OCI-LY3 (cell line): ENCODE measurements at regions not wholly inside any gene's neighbourhood (a gene's known extent, or its start where the extent isn't known, plus 50 kb on each side); places are given as distances from the start of the nearest gene placed in this dataset.

ENCODE experiments used
- CTCF ChIP-seq: fragments of 200-600, 300-600 bp; sonication (generic); IDR thresholded peaks from 2 replicates; pipeline ENCODE4 v1.5.1; 2014; ENCODE audit warnings: antibody characterized with exemption, low read length, low read depth
- EZH2phosphoT487 ChIP-seq: fragments of 200-600 bp; shearing (Covaris generic); IDR thresholded peaks from 2 replicates; pipeline ENCODE4 v1.6.1; 2018; ENCODE audit warnings: antibody characterized with exemption, mixed run types, low read depth

- no peak for TF ChIP-seq CTCF
- no peak for TF ChIP-seq EZH2phosphoT487
Measured at GRCh38 chr15:37262922-37263608, 162.7 kb upstream of the MEIS2 start.
